Fibroblast of villous mesenchyme (primary cell): ENCODE measurements at regions not wholly inside any gene's neighbourhood (a gene's known extent, or its start where the extent isn't known, plus 50 kb on each side); places are given as distances from the start of the nearest gene placed in this dataset.

ENCODE experiments used
- DNase-seq: peaks from one replicate; pipeline ENCODE4 v3.0.0-alpha.2; 2010; ENCODE audit warnings: low read depth
- H3K4me3 ChIP-seq: 2 replicates; pipeline ENCODE4 v1.5.1; 2011; ENCODE audit warnings: low read depth, mild to moderate bottlenecking, low read length
- CTCF ChIP-seq: IDR thresholded peaks from 2 replicates; pipeline ENCODE4 v1.5.1; 2012; ENCODE audit warnings: low read depth, mild to moderate bottlenecking, low read length; ENCODE audit not compliant: insufficient read depth

GRCh38 chr20:51217347-51218045, 194.6 kb upstream of the KCNG1 start:
- no peak for DNase-seq
- no peak for TF ChIP-seq CTCF
- H3K4me3 ChIP-seq, result no peak overlapping the region

DNA sequence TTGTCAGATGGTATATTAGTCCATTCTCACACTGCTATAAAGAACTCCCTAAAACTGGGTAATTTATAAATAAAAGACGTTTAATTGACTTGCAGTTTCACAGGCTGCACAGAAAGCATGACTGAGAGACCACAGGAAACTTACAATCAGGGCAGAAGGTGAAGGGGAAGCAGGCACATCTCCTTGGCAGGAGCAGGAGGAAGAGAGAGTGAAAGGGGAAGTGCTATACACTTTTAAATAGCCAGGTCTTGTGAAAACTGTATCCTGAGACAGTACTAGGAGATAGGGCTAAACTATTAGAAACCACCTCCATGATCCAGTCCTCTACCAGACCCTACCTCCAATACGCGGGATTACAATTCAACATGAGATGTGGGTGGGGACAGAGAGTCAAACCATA, 193.9 kb upstream of the KCNG1 start:
- no peak for DNase-seq
- no peak overlapping the region for H3K4me3 ChIP-seq

GRCh38 chr20:51212816-51213215, 189.9 kb upstream of the KCNG1 start:
- TF ChIP-seq CTCF, result no peak
- no peak for DNase-seq
- H3K4me3 ChIP-seq, result no peak overlapping the region

More for the DNA sequence above, 193.9 kb upstream of the KCNG1 start:
- no peak for TF ChIP-seq CTCF

- no peak overlapping the region for H3K4me3 ChIP-seq
- no peak for DNase-seq
- no peak for TF ChIP-seq CTCF
These were observed 188.3 kb upstream of the KCNG1 start for GRCh38 chr20:51211191-51211590.

- H3K4me3 ChIP-seq, result no peak overlapping the region
- DNase-seq, result no peak
- TF ChIP-seq CTCF, result no peak
These were observed 187.2 kb upstream of the KCNG1 start for GRCh38 chr20:51210084-51210483.

DNA sequence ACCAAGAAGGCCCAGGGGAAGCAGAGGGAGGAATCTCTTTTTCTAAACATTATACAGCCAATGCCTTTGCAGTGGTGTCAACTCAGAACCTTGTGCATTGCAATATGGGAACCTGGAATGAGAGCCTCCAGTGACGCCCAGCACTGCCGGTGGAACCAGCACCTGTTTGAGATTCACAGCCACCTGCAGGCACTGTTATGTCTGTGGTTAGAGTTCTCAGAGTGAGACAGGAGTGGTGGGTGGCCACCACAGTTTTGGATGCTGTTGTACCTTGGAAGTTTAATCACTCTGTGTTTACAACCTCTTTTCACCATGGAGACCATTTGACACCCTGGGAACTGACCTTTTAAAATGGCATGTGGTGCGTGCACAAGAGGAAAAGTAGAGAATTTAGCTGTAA, 185.3 kb upstream of the KCNG1 start:
- DNase-seq, result no peak
- H3K4me3 ChIP-seq, result no peak overlapping the region
- TF ChIP-seq CTCF, result no peak
